ENCODE measurements at regions not wholly inside any gene's neighbourhood (a gene's known extent, or its start where the extent isn't known, plus 50 kb on each side); places are given as distances from the start of the nearest gene placed in this dataset.
"Not testable (repeated sequence)": the region's sequence is repeated elsewhere in the genome, so short reads cannot be mapped to it uniquely, and the experiment has no call there.

- not testable (repeated sequence) for H2BK20ac ChIP-seq (ENCODE audit: low read depth, low read length, poor library complexity, severe bottlenecking); H2BK12ac ChIP-seq (ENCODE audit: insufficient read length, low read depth, low read length); H3K4ac ChIP-seq (ENCODE audit: low read depth, low read length); H3K27ac Mint-ChIP-seq; H3K23ac ChIP-seq (ENCODE audit: insufficient read length, low read depth, low read length); H3K27me3 Mint-ChIP-seq (ENCODE audit: low read depth); H3K4me3 Mint-ChIP-seq; H3T11ph ChIP-seq (ENCODE audit: low read length); H3K18ac ChIP-seq (ENCODE audit: insufficient read length, low read depth, low read length); H3K9ac ChIP-seq (ENCODE audit: extremely low read depth, insufficient read length, low read length); H3K4me2 ChIP-seq (ENCODE audit: insufficient read depth, insufficient read length, low read length); H3K27ac ChIP-seq (ENCODE audit: insufficient read length, low read depth, low read length); H3K36me3 Mint-ChIP-seq (ENCODE audit: insufficient read depth in 1 of 3, low read depth in 3 of 3); H2AFZ ChIP-seq (ENCODE audit: low read length); H4K5ac ChIP-seq (ENCODE audit: insufficient read length, low read depth, low read length); H3K14ac ChIP-seq (ENCODE audit: insufficient read depth, low read length); H3K4me1 ChIP-seq (ENCODE audit: insufficient read depth, low read length); H4K8ac ChIP-seq (replicated peaks; ENCODE audit: insufficient read length, low read depth, low read length); H2AK5ac ChIP-seq (ENCODE audit: insufficient read length, low read length); H4K20me1 ChIP-seq (ENCODE audit: control insufficient read depth, insufficient read depth, insufficient read length); H4K91ac ChIP-seq (ENCODE audit: insufficient read length, low read depth, low read length); H2BK5ac ChIP-seq (ENCODE audit: insufficient read length, low read length); H2BK120ac ChIP-seq (ENCODE audit: low read depth, low read length, poor library complexity, severe bottlenecking); H3K79me1 ChIP-seq (ENCODE audit: insufficient read depth, low read depth, low read length, poor library complexity, severe bottlenecking); H3K56ac ChIP-seq (ENCODE audit: insufficient read length, low read depth, low read length); H3K27me3 ChIP-seq (ENCODE audit: insufficient read depth, low read length); H3K79me2 ChIP-seq (ENCODE audit: insufficient read depth, low read length); H3K23me2 ChIP-seq (ENCODE audit: insufficient read length, low read depth, low read length, poor library complexity, severe bottlenecking); H3K9me3 ChIP-seq (ENCODE audit: control insufficient read depth, low read depth, low read length); H2BK15ac ChIP-seq (ENCODE audit: low read depth, low read length); H3K9me3 Mint-ChIP-seq
- H3K4me1 Mint-ChIP-seq = peaks cover 17 to 21% of the 10 kb centered on the region in 2 experiments
- WGBS (ENCODE audit: extremely low coverage, insufficient read length, low lambda C conversion rate) = no CpG with 5 or more reads among the region's 23 CpGs
- peak; percentile 32; the same call in 2 of the 3 replicates for TF ChIP-seq CTCF (conservative IDR thresholded peaks at IDR 0.05)
- DNase-seq = peak; percentile 34
Observed at GRCh38 chr9:40177403-40177802, 821.9 kb downstream of the SPATA31A1 start.

GRCh38 chr9:40191403-40191802, 835.9 kb downstream of the SPATA31A1 start:
- not testable (repeated sequence) for H3K4me1 Mint-ChIP-seq; H4K5ac ChIP-seq (ENCODE audit: insufficient read length, low read depth, low read length)

More at GRCh38 chr9:40191403-40191802, 835.9 kb downstream of the SPATA31A1 start:
- not testable (repeated sequence) for H4K20me1 ChIP-seq (ENCODE audit: control insufficient read depth, insufficient read depth, insufficient read length); H2BK120ac ChIP-seq (ENCODE audit: low read depth, low read length, poor library complexity, severe bottlenecking); H3K27ac Mint-ChIP-seq; H4K8ac ChIP-seq (replicated peaks; ENCODE audit: insufficient read length, low read depth, low read length); H3K14ac ChIP-seq (ENCODE audit: insufficient read depth, low read length); H3K4me3 Mint-ChIP-seq; H3K4me2 ChIP-seq (ENCODE audit: insufficient read depth, insufficient read length, low read length); H3K18ac ChIP-seq (ENCODE audit: insufficient read length, low read depth, low read length); H3K9me3 ChIP-seq (ENCODE audit: control insufficient read depth, low read depth, low read length); H2AK5ac ChIP-seq (ENCODE audit: insufficient read length, low read length); H3K79me1 ChIP-seq (ENCODE audit: insufficient read depth, low read depth, low read length, poor library complexity, severe bottlenecking); H2BK12ac ChIP-seq (ENCODE audit: insufficient read length, low read depth, low read length); H2AFZ ChIP-seq (ENCODE audit: low read length); H4K91ac ChIP-seq (ENCODE audit: insufficient read length, low read depth, low read length); H3K4me1 ChIP-seq (ENCODE audit: insufficient read depth, low read length); H3K36me3 Mint-ChIP-seq (ENCODE audit: insufficient read depth in 1 of 3, low read depth in 3 of 3); DNase-seq; H3K27ac ChIP-seq (ENCODE audit: insufficient read length, low read depth, low read length); H2BK15ac ChIP-seq (ENCODE audit: low read depth, low read length); H3K79me2 ChIP-seq (ENCODE audit: insufficient read depth, low read length); H3K27me3 ChIP-seq (ENCODE audit: insufficient read depth, low read length); H3K9ac ChIP-seq (ENCODE audit: extremely low read depth, insufficient read length, low read length); H2BK20ac ChIP-seq (ENCODE audit: low read depth, low read length, poor library complexity, severe bottlenecking); H3K23ac ChIP-seq (ENCODE audit: insufficient read length, low read depth, low read length); H3K4ac ChIP-seq (ENCODE audit: low read depth, low read length); H3T11ph ChIP-seq (ENCODE audit: low read length); H2BK5ac ChIP-seq (ENCODE audit: insufficient read length, low read length); H3K56ac ChIP-seq (ENCODE audit: insufficient read length, low read depth, low read length); H3K23me2 ChIP-seq (ENCODE audit: insufficient read length, low read depth, low read length, poor library complexity, severe bottlenecking)
- peaks cover 6 to 12% of the 10 kb centered on the region in 2 experiments; a peak in 4 of 5 replicates for H3K9me3 Mint-ChIP-seq
- H3K27me3 Mint-ChIP-seq (ENCODE audit: low read depth) = peaks cover 34% of the 10 kb centered on the region
- no CpG with 5 or more reads among the region's 5 CpGs for WGBS (ENCODE audit: extremely low coverage, insufficient read length, low lambda C conversion rate)

All from H9 (cell line).